K562 (cell line): ENCODE measurements at regions not wholly inside any gene's neighbourhood (a gene's known extent, or its start where the extent isn't known, plus 50 kb on each side); places are given as distances from the start of the nearest gene placed in this dataset.

Source experiments
- CUX1 ChIP-seq: fragments of 200-800 bp; sonication (Bioruptor generic); IDR thresholded peaks from 2 replicates; pipeline ENCODE4 v1.6.1; 2016; ENCODE audit warnings: missing genetic modification characterization, missing compliant biosample characterization
- MYBL2 ChIP-seq, 2 experiments: fragments of 450-650 bp in 1 of 2; sonication (generic) in 1 of 2; formaldehyde crosslinking in 1 of 2; IDR thresholded peaks; 2 replicates each; pipeline versions ENCODE4 v1.6.1 to v1.8.1; 2017 to 2022; ENCODE audit warnings: borderline replicate concordance in 1 of 2, inconsistent platforms in 1 of 2, low read depth in 1 of 2, mild to moderate bottlenecking in 1 of 2, missing genetic modification reagents in 1 of 2, moderate library complexity in 1 of 2
- SMC3 ChIP-seq: conservative IDR thresholded peaks from 2 replicates; pipeline ENCODE4 v1.6.1; 2011; ENCODE audit warnings: low read depth, low read length, improper control_type of control experiment; ENCODE audit not compliant: insufficient read depth
- TOE1 ChIP-seq, 2 experiments: fragments of 450-650 bp in 1 of 2; sonication (generic) in 1 of 2; formaldehyde crosslinking in 1 of 2; IDR thresholded peaks; 2 replicates each; pipeline versions ENCODE4 v1.7.1 to v1.8.0; 2016 to 2022; ENCODE audit warnings: borderline replicate concordance in 2 of 2, mild to moderate bottlenecking in 2 of 2, antibody characterized with exemption in 1 of 2, inconsistent platforms in 1 of 2, low read depth in 1 of 2, missing genetic modification reagents in 1 of 2, moderate library complexity in 1 of 2
- U2AF2 ChIP-seq: fragments of 200-400 bp; formaldehyde crosslinking; optimal IDR thresholded peaks from 2 replicates; pipeline ENCODE3; 2017; ENCODE audit warnings: low read depth, mild to moderate bottlenecking, low read length
- ZC3H11A ChIP-seq: IDR thresholded peaks from 2 replicates; pipeline ENCODE4 v1.6.1; 2012; ENCODE audit warnings: low read depth, low read length, improper control_type of control experiment
- TF ChIP-seq, protein P1 (sequence below), 2 experiments: fragments of 450-650 bp; formaldehyde crosslinking in 1 of 2; IDR thresholded peaks; 2 replicates each; pipeline versions ENCODE4 v1.4.0 to v1.6.1; 2014 to 2020; ENCODE audit warnings: mild to moderate bottlenecking in 2 of 2, borderline replicate concordance in 1 of 2, low read depth in 1 of 2
- TF ChIP-seq, protein P2 (sequence below): fragments of 450-650 bp; formaldehyde crosslinking; IDR thresholded peaks from 2 replicates; pipeline ENCODE4 v1.4.0; 2020; ENCODE audit warnings: mild to moderate bottlenecking, moderate library complexity

DNA sequence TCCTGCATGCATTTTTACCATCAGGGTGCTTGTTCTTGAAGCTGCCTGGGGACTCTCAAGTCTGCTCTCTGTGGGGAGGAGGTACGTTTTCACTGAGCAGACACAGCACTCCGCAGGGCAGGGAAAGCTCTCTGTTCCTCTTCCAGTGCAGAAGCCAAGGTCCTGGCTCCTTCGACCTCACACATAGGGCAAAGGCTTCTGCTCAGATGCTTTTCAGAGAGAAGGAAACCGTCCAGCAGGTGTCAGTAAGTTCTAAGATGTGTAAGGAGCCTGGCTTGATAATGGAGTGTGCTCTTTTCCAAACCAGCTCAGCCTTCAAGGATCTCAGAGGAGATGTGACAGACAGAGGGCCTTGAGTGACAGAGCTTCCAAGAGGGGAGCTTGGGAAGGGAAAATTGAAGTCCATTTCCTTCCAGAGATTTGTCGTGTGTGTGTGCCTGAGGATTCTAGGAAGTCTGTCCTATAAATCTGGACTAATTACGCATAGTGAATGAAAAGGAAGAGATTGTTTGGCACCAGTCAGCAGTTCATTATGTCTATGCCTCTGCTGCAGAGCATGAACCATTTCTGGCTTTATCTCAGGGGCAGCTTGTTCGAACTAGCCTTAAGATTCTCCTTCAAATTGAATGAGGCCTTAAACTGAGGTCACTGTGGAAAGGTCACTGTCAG, 67.3 kb upstream of the UPP2 start (continued):
- no peak for TF ChIP-seq CUX1 (CRISPR knock-in tag)
- no peak for TF ChIP-seq U2AF2
- TF ChIP-seq SMC3 = peak; percentile 85
- TF ChIP-seq TOE1 (IDR thresholded peaks at IDR 0.05; ENCODE audit: borderline replicate concordance) = no peak
- TF ChIP-seq TOE1 (CRISPR knock-in tag; IDR thresholded peaks at IDR 0.05; ENCODE audit: borderline replicate concordance, low read depth) = no peak
- TF ChIP-seq, protein P1, sequence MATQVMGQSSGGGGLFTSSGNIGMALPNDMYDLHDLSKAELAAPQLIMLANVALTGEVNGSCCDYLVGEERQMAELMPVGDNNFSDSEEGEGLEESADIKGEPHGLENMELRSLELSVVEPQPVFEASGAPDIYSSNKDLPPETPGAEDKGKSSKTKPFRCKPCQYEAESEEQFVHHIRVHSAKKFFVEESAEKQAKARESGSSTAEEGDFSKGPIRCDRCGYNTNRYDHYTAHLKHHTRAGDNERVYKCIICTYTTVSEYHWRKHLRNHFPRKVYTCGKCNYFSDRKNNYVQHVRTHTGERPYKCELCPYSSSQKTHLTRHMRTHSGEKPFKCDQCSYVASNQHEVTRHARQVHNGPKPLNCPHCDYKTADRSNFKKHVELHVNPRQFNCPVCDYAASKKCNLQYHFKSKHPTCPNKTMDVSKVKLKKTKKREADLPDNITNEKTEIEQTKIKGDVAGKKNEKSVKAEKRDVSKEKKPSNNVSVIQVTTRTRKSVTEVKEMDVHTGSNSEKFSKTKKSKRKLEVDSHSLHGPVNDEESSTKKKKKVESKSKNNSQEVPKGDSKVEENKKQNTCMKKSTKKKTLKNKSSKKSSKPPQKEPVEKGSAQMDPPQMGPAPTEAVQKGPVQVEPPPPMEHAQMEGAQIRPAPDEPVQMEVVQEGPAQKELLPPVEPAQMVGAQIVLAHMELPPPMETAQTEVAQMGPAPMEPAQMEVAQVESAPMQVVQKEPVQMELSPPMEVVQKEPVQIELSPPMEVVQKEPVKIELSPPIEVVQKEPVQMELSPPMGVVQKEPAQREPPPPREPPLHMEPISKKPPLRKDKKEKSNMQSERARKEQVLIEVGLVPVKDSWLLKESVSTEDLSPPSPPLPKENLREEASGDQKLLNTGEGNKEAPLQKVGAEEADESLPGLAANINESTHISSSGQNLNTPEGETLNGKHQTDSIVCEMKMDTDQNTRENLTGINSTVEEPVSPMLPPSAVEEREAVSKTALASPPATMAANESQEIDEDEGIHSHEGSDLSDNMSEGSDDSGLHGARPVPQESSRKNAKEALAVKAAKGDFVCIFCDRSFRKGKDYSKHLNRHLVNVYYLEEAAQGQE (IDR thresholded peaks at IDR 0.05; ENCODE audit: borderline replicate concordance) = peak; percentile 81
- TF ChIP-seq, protein P1 (CRISPR knock-in tag; IDR thresholded peaks at IDR 0.05; ENCODE audit: low read depth) = no peak
- TF ChIP-seq ZC3H11A = no peak
- no peak for TF ChIP-seq MYBL2 (IDR thresholded peaks at IDR 0.05; ENCODE audit: low read depth)
- TF ChIP-seq MYBL2 (CRISPR knock-in tag; IDR thresholded peaks at IDR 0.05; ENCODE audit: borderline replicate concordance) = no peak
- TF ChIP-seq, protein P2, sequence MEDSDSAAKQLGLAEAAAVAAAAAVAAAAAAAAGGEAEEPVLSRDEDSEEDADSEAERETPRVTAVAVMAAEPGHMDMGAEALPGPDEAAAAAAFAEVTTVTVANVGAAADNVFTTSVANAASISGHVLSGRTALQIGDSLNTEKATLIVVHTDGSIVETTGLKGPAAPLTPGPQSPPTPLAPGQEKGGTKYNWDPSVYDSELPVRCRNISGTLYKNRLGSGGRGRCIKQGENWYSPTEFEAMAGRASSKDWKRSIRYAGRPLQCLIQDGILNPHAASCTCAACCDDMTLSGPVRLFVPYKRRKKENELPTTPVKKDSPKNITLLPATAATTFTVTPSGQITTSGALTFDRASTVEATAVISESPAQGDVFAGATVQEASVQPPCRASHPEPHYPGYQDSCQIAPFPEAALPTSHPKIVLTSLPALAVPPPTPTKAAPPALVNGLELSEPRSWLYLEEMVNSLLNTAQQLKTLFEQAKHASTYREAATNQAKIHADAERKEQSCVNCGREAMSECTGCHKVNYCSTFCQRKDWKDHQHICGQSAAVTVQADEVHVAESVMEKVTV (CRISPR knock-in tag) = peak; percentile 53; the same call in 1 of the 2 replicates
